ENCODE measurements at regions not wholly inside any gene's neighbourhood (a gene's known extent, or its start where the extent isn't known, plus 50 kb on each side); places are given as distances from the start of the nearest gene placed in this dataset.

DNA sequence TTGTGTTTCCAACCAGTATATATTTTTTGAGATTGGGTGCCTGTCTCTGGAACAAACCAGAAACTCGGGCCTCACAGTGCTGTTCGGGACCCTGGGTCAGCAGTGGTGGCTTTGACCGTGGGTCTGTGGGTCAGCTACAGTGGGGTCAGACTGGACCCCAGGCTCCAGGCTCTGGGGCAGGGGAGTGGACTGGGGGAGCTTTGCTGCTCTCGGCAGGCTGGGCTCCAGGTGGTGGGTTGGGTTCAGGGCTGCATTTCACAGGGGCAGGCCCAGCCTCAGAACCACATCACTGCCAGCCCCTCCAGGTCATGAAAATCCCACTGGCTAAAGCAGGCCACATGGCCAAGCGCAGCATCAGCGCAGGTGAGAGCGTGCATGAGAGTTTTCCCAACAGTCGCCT lies 1279.3 kb downstream of the BRD1 start:
- Histone ChIP-seq H3K36me3 (no peaks in the 10 kb centered on the region), H3K27me3 (peaks cover 0 to 20% (median 0%) of the 10 kb centered on the region in 3 donors), H3K27ac (no peak overlapping the region), H3K9me3 (no peaks in the 10 kb centered on the region), H3K4me3 (no peak overlapping the region), H3K4me1 (no peaks in the 10 kb centered on the region)
- intact Hi-C loops (cut with DNase I): no loop called here
- no peak for DNase-seq
- no peak for TF ChIP-seq POLR2AphosphoS5 (IDR thresholded peaks at IDR 0.05)
- TF ChIP-seq EP300 (IDR thresholded peaks at IDR 0.05): no peak
- no peak for TF ChIP-seq POLR2A (IDR thresholded peaks at IDR 0.05)
- TF ChIP-seq, protein P1, sequence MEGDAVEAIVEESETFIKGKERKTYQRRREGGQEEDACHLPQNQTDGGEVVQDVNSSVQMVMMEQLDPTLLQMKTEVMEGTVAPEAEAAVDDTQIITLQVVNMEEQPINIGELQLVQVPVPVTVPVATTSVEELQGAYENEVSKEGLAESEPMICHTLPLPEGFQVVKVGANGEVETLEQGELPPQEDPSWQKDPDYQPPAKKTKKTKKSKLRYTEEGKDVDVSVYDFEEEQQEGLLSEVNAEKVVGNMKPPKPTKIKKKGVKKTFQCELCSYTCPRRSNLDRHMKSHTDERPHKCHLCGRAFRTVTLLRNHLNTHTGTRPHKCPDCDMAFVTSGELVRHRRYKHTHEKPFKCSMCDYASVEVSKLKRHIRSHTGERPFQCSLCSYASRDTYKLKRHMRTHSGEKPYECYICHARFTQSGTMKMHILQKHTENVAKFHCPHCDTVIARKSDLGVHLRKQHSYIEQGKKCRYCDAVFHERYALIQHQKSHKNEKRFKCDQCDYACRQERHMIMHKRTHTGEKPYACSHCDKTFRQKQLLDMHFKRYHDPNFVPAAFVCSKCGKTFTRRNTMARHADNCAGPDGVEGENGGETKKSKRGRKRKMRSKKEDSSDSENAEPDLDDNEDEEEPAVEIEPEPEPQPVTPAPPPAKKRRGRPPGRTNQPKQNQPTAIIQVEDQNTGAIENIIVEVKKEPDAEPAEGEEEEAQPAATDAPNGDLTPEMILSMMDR (IDR thresholded peaks at IDR 0.05): no peak
- WGBS, 2 donors: 86 to 93% methylated on average over 8 of the region's 8 CpGs

GRCh38 chr22:48547971-48548370 lies 1279.7 kb downstream of the BRD1 start:
- no peak for TF ChIP-seq POLR2A (IDR thresholded peaks at IDR 0.05)
- TF ChIP-seq POLR2AphosphoS5 (IDR thresholded peaks at IDR 0.05): no peak
- no peak for TF ChIP-seq EP300 (IDR thresholded peaks at IDR 0.05)
- TF ChIP-seq, protein P1 (IDR thresholded peaks at IDR 0.05): no peak
- no peak for DNase-seq
- WGBS, 2 donors: 76 to 86% methylated on average over 13 of the region's 13 CpGs
- Histone ChIP-seq H3K27ac (no peak overlapping the region), H3K9me3 (no peaks in the 10 kb centered on the region), H3K4me3 (no peak overlapping the region), H3K36me3 (no peaks in the 10 kb centered on the region), H3K4me1 (no peaks in the 10 kb centered on the region), H3K27me3 (peaks cover 0 to 18% (median 0%) of the 10 kb centered on the region in 3 donors)
- intact Hi-C loops (cut with DNase I): no loop called here

DNA sequence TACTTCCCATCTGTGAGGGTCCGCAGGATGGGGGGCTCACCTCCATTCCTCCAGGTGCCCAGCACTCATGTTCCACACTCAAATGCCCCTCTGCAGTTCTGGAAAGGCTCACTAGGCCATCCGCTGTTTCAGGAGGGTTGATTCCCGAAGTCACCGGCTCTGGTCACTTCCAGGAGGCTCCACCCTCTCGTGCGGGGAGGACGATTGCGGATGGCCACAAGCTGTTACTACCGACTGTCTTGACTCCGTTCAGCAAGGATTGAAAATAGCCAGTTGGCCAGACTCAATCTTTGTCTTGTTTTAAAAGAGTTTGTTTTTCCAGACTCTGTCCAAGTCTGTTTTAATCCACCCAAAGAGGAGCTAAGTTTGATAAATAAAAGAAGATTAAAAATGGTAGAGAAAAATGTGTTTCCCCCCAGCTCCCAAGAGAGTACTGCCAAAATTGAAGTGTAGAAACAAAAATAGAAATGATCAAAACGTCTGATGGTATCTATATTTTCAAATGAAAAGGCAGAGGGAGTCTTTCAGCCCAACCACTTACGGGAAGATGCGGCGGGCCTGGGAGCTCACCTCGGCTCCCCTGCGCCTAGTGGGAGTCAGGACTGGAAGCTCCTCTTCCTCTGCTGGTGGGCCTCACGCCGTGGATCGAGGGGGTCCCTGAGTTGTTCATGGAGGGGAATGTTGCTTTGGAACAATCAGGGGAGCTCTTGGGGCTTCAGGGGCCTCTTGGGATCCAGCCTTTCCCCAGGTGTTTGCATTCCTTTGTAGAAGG lies 1280.8 kb downstream of the BRD1 start:
- Histone ChIP-seq H3K4me3 (no peak overlapping the region), H3K36me3 (no peaks in the 10 kb centered on the region), H3K9me3 (no peaks in the 10 kb centered on the region), H3K27ac (no peak overlapping the region), H3K27me3 (peaks cover 0 to 9% (median 0%) of the 10 kb centered on the region in 3 donors), H3K4me1 (no peaks in the 10 kb centered on the region)
- DNase-seq: no peak
- 68 to 79% methylated on average over 19 of the region's 19 CpGs for WGBS, 2 donors
- intact Hi-C loops (cut with DNase I): no loop called here
- TF ChIP-seq POLR2AphosphoS5 (IDR thresholded peaks at IDR 0.05): no peak
- TF ChIP-seq EP300 (IDR thresholded peaks at IDR 0.05): no peak
- TF ChIP-seq, protein P1 (IDR thresholded peaks at IDR 0.05): no peak
- no peak for TF ChIP-seq POLR2A (IDR thresholded peaks at IDR 0.05)

DNA sequence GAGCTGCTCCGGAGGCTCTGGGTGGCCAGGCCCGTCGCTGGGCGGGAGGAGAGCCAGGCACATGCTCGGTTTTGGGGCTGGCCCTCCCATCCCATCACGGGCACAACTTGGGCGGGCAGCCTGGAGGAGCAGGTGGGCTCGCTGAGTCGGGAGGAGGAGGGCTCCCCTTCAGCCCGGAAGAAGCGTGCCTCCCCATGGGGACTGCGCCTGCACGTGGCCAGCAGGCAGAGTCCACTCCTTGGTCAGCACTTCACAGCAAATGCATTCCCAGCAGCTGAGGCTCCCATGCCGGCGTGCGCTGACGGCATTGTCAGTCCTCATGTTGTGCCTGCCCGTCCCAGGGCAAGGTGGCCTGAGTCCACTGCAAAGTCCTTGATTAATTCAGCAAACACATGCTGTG lies 1281.7 kb downstream of the BRD1 start:
- H3K4me3 ChIP-seq: no peak overlapping the region
- intact Hi-C loops (cut with DNase I): no loop called here
- H3K27me3 ChIP-seq: peaks cover 0 to 3% (median 0%) of the 10 kb centered on the region in 3 donors
- no peak for DNase-seq
- no peaks in the 10 kb centered on the region for H3K36me3 ChIP-seq
- TF ChIP-seq, protein P1 (IDR thresholded peaks at IDR 0.05): no peak
- TF ChIP-seq POLR2AphosphoS5 (IDR thresholded peaks at IDR 0.05): no peak
- TF ChIP-seq EP300 (IDR thresholded peaks at IDR 0.05): no peak
- no peak for TF ChIP-seq POLR2A (IDR thresholded peaks at IDR 0.05)
- no peaks in the 10 kb centered on the region for H3K4me1 ChIP-seq
- no peak overlapping the region for H3K27ac ChIP-seq
- H3K9me3 ChIP-seq: no peaks in the 10 kb centered on the region
- 83 to 88% methylated on average over 18 of the region's 18 CpGs for WGBS, 2 donors
